Activated T-cell treated with anti-CD3 and anti-CD28 coated beads, Interleukin-2, amount 50 U/mL, for 72 hours (primary cell): ENCODE measurements at regions not wholly inside any gene's neighbourhood (a gene's known extent, or its start where the extent isn't known, plus 50 kb on each side); places are given as distances from the start of the nearest gene placed in this dataset.

Experiments used
- ATAC-seq, 2 donors: fragments of 150-1000 bp; cut with Tn5 transposase; replicated peaks in 1 of 2; 2 replicates each; pipeline ENCODE4 v1.10.0; 2021; ENCODE audit warnings: moderate library complexity in 2 of 2, mild to moderate bottlenecking in 1 of 2
- DNase-seq, 2 donors: peaks; one replicate each; pipeline ENCODE4 v3.0.0; 2021 to 2022; ENCODE audit warnings: mixed read lengths in 1 of 2
- H3K27ac Mint-ChIP-seq: one replicate; pipeline ENCODE4 v1.8.0; 2022; ENCODE audit warnings: mild to moderate bottlenecking, moderate library complexity, mixed read lengths
- H3K27me3 Mint-ChIP-seq: one replicate; pipeline ENCODE4 v1.8.0; 2022; ENCODE audit warnings: low read depth, mixed read lengths
- H3K36me3 Mint-ChIP-seq, 2 donors: one replicate each; pipeline ENCODE4 v1.8.0; 2022; ENCODE audit warnings: mixed read lengths in 2 of 2, mild to moderate bottlenecking in 1 of 2; ENCODE audit not compliant: insufficient read depth in 2 of 2
- H3K4me1 Mint-ChIP-seq: one replicate; pipeline ENCODE4 v1.8.0; 2022; ENCODE audit warnings: low read depth, mixed read lengths
- H3K4me3 Mint-ChIP-seq, 2 donors: one replicate each; pipeline ENCODE4 v1.8.0; 2022; ENCODE audit warnings: mild to moderate bottlenecking in 2 of 2, mixed read lengths in 2 of 2, moderate library complexity in 2 of 2
- H3K9me3 Mint-ChIP-seq, 2 donors: one replicate each; pipeline ENCODE4 v1.8.0; 2022; ENCODE audit warnings: mixed read lengths in 2 of 2

DNA sequence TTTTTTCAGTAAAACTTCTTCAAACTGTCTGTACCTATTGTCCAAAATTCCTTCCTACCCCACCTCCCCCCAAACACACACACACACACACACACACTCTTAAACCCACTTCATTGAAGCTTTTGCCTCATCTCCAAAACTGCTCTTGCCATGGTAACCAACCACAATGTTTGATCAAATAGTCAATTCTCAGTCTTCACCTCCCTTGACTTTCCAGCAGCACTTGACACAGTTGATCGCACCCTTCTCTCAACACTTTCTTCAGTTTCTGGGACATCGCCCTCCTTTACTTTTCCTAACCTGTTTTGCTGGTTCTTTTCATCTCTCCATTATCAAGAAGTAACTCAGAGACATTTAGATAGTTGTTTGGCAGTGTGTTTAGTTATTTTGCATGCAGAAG lies 71.5 kb upstream of the COL21A1 start:
- Mint-ChIP-seq H3K27ac (no peak overlapping the region), H3K9me3 (no peaks in the 10 kb centered on the region), H3K27me3 (no peaks in the 10 kb centered on the region), H3K36me3 (no peaks in the 10 kb centered on the region), H3K4me1 (no peaks in the 10 kb centered on the region), H3K4me3 (no peak overlapping the region)
- DNase-seq (no peak), ATAC-seq (no peak)

DNA sequence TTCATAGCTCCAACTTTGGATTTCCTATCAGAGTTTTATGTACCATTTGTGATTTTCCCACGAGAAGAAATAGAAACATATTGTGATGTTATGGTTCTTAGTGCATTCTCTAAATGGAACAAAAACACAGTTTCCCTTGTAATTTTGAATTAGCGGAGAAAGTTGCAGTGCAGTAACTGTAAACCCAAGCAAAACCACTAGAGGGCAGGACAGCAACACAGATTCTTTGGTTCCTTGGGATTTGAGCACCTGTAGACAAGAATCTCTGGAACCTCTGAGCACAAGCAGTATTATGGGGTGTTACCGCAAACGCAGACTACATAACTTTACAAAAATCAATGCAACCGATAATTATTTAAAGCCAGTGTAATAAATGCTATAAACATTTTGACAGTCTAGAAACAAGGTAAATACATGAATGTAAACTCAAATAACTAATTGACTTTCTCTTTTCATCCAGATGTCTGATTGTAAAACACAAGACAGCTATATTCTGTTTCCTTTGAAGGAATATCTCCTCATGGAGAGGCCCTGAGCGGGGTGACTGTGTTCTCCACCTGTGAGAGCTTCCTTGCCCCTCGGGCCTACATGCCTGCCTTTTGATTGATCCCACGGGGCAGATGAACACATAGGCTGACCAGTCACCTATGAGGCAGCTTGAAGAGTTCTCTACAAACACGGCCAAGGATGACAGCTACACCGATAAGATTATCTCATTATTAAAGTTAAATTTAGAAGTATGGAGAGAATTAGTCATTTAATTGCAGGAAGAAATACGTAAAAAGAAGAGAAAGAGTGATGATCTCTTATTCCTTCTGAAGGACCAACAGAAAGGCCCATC lies 67.5 kb upstream of the COL21A1 start:
- H3K27me3 Mint-ChIP-seq = no peaks in the 10 kb centered on the region
- H3K27ac Mint-ChIP-seq = no peak overlapping the region
- DNase-seq = peak; percentile 6 to 19

GRCh38 chr6:56311533-56312448 lies 64.4 kb upstream of the COL21A1 start:
- H3K9me3 Mint-ChIP-seq = no peaks in the 10 kb centered on the region
- H3K27ac Mint-ChIP-seq = no peak overlapping the region
- H3K4me3 Mint-ChIP-seq = no peak overlapping the region
- DNase-seq (no peak), ATAC-seq (no peak)
- H3K36me3 Mint-ChIP-seq = no peaks in the 10 kb centered on the region
- H3K4me1 Mint-ChIP-seq = no peaks in the 10 kb centered on the region
- H3K27me3 Mint-ChIP-seq = no peaks in the 10 kb centered on the region

More for the DNA sequence above, 67.5 kb upstream of the COL21A1 start:
- Mint-ChIP-seq H3K4me1 (no peaks in the 10 kb centered on the region), H3K9me3 (no peaks in the 10 kb centered on the region), H3K36me3 (no peaks in the 10 kb centered on the region), H3K4me3 (no peak overlapping the region)
- ATAC-seq = no peak

DNA sequence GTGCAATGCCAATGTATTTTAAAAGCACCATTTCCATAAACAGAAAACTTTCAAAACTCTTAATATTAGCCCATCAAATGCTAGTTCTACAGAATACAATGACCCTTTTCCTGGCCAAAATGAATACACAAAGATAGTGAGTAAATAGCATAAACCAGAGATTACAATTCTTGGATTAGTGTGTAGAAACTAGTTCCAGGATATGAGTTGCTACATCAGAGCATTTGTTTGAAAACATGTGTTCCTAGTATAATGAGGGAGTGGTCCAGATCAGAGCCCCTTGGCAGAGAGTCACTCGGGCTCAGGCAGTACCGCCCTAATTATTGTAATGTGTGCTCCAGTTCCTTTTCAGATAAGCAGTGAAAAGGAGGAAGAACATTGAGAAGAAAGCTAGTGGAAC lies 63.7 kb upstream of the COL21A1 start:
- H3K9me3 Mint-ChIP-seq = peaks cover 0 to 1% of the 10 kb centered on the region in 2 donors
- no peak for ATAC-seq
- no peaks in the 10 kb centered on the region for H3K4me1 Mint-ChIP-seq
- DNase-seq = no peak
- no peaks in the 10 kb centered on the region for H3K36me3 Mint-ChIP-seq
- no peak overlapping the region for H3K4me3 Mint-ChIP-seq
- H3K27ac Mint-ChIP-seq = no peak overlapping the region
- no peaks in the 10 kb centered on the region for H3K27me3 Mint-ChIP-seq

DNA sequence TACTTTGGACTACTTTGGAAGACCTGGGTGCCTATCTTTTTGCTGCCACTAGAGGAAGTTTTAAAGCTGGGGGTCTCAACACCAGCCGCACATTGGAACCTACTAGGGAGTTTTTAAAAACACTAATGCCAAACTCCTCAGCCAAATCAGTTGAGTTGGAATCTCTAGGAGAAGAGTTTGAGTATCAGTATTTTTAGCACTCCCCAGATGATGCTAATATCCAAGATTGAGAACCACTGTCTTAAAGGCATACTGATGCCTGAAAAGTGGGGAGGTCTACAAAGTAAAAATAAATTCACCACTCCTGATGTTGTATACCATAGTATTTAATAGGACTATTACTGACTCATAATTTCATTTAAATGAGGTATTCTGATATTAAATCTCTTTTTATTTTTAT lies 62.9 kb upstream of the COL21A1 start:
- H3K36me3 Mint-ChIP-seq = no peaks in the 10 kb centered on the region
- H3K27ac Mint-ChIP-seq = no peak overlapping the region
- DNase-seq (no peak), ATAC-seq (no peak)
- H3K4me3 Mint-ChIP-seq = no peak overlapping the region
- no peaks in the 10 kb centered on the region for H3K4me1 Mint-ChIP-seq
- H3K27me3 Mint-ChIP-seq = no peaks in the 10 kb centered on the region
- peaks cover 0 to 1% of the 10 kb centered on the region in 2 donors for H3K9me3 Mint-ChIP-seq

GRCh38 chr6:56299916-56300315 lies 52.5 kb upstream of the COL21A1 start:
- DNase-seq = no peak
- Mint-ChIP-seq H3K27ac (no peak overlapping the region), H3K4me1 (no peaks in the 10 kb centered on the region), H3K4me3 (no peak overlapping the region), H3K36me3 (no peaks in the 10 kb centered on the region), H3K27me3 (no peaks in the 10 kb centered on the region), H3K9me3 (peaks cover 0 to 4% of the 10 kb centered on the region in 2 donors)
- no peak for ATAC-seq

GRCh38 chr6:56297022-56297989 lies 49.9 kb upstream of the COL21A1 start:
- DNase-seq (no peak), ATAC-seq (no peak)
- no peaks in the 10 kb centered on the region for H3K36me3 Mint-ChIP-seq
- H3K27ac Mint-ChIP-seq = no peak overlapping the region
- H3K4me3 Mint-ChIP-seq = no peak overlapping the region
- H3K9me3 Mint-ChIP-seq = peaks cover 0 to 2% of the 10 kb centered on the region in 2 donors
- H3K4me1 Mint-ChIP-seq = no peaks in the 10 kb centered on the region
- H3K27me3 Mint-ChIP-seq = no peaks in the 10 kb centered on the region
